Activated T-helper 2 cell treated with anti-CD3 and anti-CD28 coated beads, Interferon-gamma antibody, Interleukin-2, Interleukin-4, amounts not matched to agents 10 μg/mL and 5 μg/mL and 100 μg/mL, durations not matched to agents 14 hours and 24 hours and 36 hours (primary cell): ENCODE measurements at regions not wholly inside any gene's neighbourhood (a gene's known extent, or its start where the extent isn't known, plus 50 kb on each side); places are given as distances from the start of the nearest gene placed in this dataset.
"Not testable (repeated sequence)": the region's sequence is repeated elsewhere in the genome, so short reads cannot be mapped to it uniquely, and the experiment has no call there.

ENCODE experiments used
- DNase-seq: peaks from one replicate; pipeline ENCODE4 v3.0.0; 2021; ENCODE audit warnings: low spot score
- H3K27ac Mint-ChIP-seq: one replicate; pipeline ENCODE4 v1.8.0; 2021; ENCODE audit warnings: mixed read lengths
- H3K27me3 Mint-ChIP-seq: one replicate; pipeline ENCODE4 v1.8.0; 2021; ENCODE audit warnings: low read depth, mixed read lengths
- H3K36me3 Mint-ChIP-seq: one replicate; pipeline ENCODE4 v1.8.0; 2021; ENCODE audit warnings: low read depth, mixed read lengths
- H3K4me1 Mint-ChIP-seq: one replicate; pipeline ENCODE4 v1.8.0; 2021; ENCODE audit warnings: low read depth, mixed read lengths
- H3K4me3 Mint-ChIP-seq: one replicate; pipeline ENCODE4 v1.8.0; 2021; ENCODE audit warnings: low read depth, mild to moderate bottlenecking, moderate library complexity, mixed read lengths
- H3K9me3 Mint-ChIP-seq: one replicate; pipeline ENCODE4 v1.8.0; 2021; ENCODE audit warnings: mixed read lengths
- intact Hi-C: fragments of 100-400 bp; cut with micrococcal nuclease; formaldehyde crosslinking; loops from one replicate; pipeline ENCODE4 v1.15.1; 2023

- Mint-ChIP-seq H3K4me3 (no peak overlapping the region), H3K27me3 (peaks cover 2% of the 10 kb centered on the region), H3K36me3 (no peaks in the 10 kb centered on the region), H3K9me3 (no peaks in the 10 kb centered on the region), H3K27ac (no peak overlapping the region), H3K4me1 (no peaks in the 10 kb centered on the region)
- intact Hi-C loops, result no loop called here
- DNase-seq, result no peak
Measured at GRCh38 chr16:85529489-85530369, 83.4 kb upstream of the GSE1 start.

- H3K27me3 Mint-ChIP-seq, result peaks cover 2% of the 10 kb centered on the region
- no peak overlapping the region for H3K27ac Mint-ChIP-seq
- DNase-seq, result no peak
- H3K4me1 Mint-ChIP-seq, result no peaks in the 10 kb centered on the region
- no peaks in the 10 kb centered on the region for H3K9me3 Mint-ChIP-seq
- intact Hi-C loops, result no loop called here
- H3K36me3 Mint-ChIP-seq, result no peaks in the 10 kb centered on the region
- H3K4me3 Mint-ChIP-seq, result no peak overlapping the region
Measured at GRCh38 chr16:85530370-85530739, 82.8 kb upstream of the GSE1 start.

GRCh38 chr16:85531516-85531915, 81.6 kb upstream of the GSE1 start:
- H3K27me3 Mint-ChIP-seq, result peaks cover 2% of the 10 kb centered on the region
- no peak overlapping the region for H3K27ac Mint-ChIP-seq
- no peak overlapping the region for H3K4me3 Mint-ChIP-seq
- no peaks in the 10 kb centered on the region for H3K9me3 Mint-ChIP-seq
- peaks cover 2% of the 10 kb centered on the region for H3K4me1 Mint-ChIP-seq
- intact Hi-C loops, result no loop called here
- DNase-seq, result no peak
- no peaks in the 10 kb centered on the region for H3K36me3 Mint-ChIP-seq

- H3K9me3 Mint-ChIP-seq, result no peaks in the 10 kb centered on the region
- no peak overlapping the region for H3K27ac Mint-ChIP-seq
- intact Hi-C loops, result no loop called here
- H3K4me3 Mint-ChIP-seq, result no peak overlapping the region
- no peak for DNase-seq
- H3K4me1 Mint-ChIP-seq, result peaks cover 2% of the 10 kb centered on the region
- H3K36me3 Mint-ChIP-seq, result no peaks in the 10 kb centered on the region
- H3K27me3 Mint-ChIP-seq, result peaks cover 2% of the 10 kb centered on the region
Measured at GRCh38 chr16:85532147-85532546, 81.0 kb upstream of the GSE1 start.

GRCh38 chr16:85533593-85533992, 79.5 kb upstream of the GSE1 start:
- H3K4me1 Mint-ChIP-seq, DNase-seq: not testable (repeated sequence)

GRCh38 chr16:85534536-85535351, 78.4 kb upstream of the GSE1 start:
- Mint-ChIP-seq H3K9me3 (peaks cover 2% of the 10 kb centered on the region), H3K27ac (no peak overlapping the region), H3K36me3 (no peaks in the 10 kb centered on the region), H3K4me3 (no peak overlapping the region), H3K27me3 (no peaks in the 10 kb centered on the region), H3K4me1 (peaks cover 2% of the 10 kb centered on the region)
- no peak for DNase-seq
- intact Hi-C loops, result no loop called here

More at GRCh38 chr16:85533593-85533992, 79.5 kb upstream of the GSE1 start:
- H3K27ac Mint-ChIP-seq, H3K4me3 Mint-ChIP-seq, H3K9me3 Mint-ChIP-seq, H3K27me3 Mint-ChIP-seq, intact Hi-C loops, H3K36me3 Mint-ChIP-seq: not testable (repeated sequence)

GRCh38 chr16:85535352-85536072, 77.6 kb upstream of the GSE1 start:
- Mint-ChIP-seq H3K27ac (no peak overlapping the region), H3K9me3 (peaks cover 6% of the 10 kb centered on the region), H3K4me1 (peaks cover 2% of the 10 kb centered on the region), H3K27me3 (no peaks in the 10 kb centered on the region), H3K36me3 (no peaks in the 10 kb centered on the region), H3K4me3 (no peak overlapping the region)
- intact Hi-C loops, result no loop called here
- DNase-seq, result no peak

GRCh38 chr16:85536073-85536410, 77.1 kb upstream of the GSE1 start:
- H3K4me3 Mint-ChIP-seq, result no peak overlapping the region
- no peak for DNase-seq
- H3K9me3 Mint-ChIP-seq, result peaks cover 6% of the 10 kb centered on the region

GRCh38 chr16:85536411-85537330, 76.5 kb upstream of the GSE1 start:
- no peaks in the 10 kb centered on the region for H3K27me3 Mint-ChIP-seq
- intact Hi-C loops, result no loop called here
- peaks cover 2% of the 10 kb centered on the region for H3K4me1 Mint-ChIP-seq
- peaks cover 6% of the 10 kb centered on the region for H3K9me3 Mint-ChIP-seq
- no peak overlapping the region for H3K4me3 Mint-ChIP-seq
- DNase-seq, result no peak
- H3K27ac Mint-ChIP-seq, result no peak overlapping the region
- no peaks in the 10 kb centered on the region for H3K36me3 Mint-ChIP-seq

More at GRCh38 chr16:85536073-85536410, 77.1 kb upstream of the GSE1 start:
- peaks cover 2% of the 10 kb centered on the region for H3K4me1 Mint-ChIP-seq
- H3K36me3 Mint-ChIP-seq, result no peaks in the 10 kb centered on the region
- intact Hi-C loops, result no loop called here
- no peaks in the 10 kb centered on the region for H3K27me3 Mint-ChIP-seq
- H3K27ac Mint-ChIP-seq, result no peak overlapping the region

- H3K27me3 Mint-ChIP-seq, result no peaks in the 10 kb centered on the region
- intact Hi-C loops, result no loop called here
- peaks cover 6% of the 10 kb centered on the region for H3K9me3 Mint-ChIP-seq
- DNase-seq, result no peak
- no peak overlapping the region for H3K4me3 Mint-ChIP-seq
- peaks cover 2% of the 10 kb centered on the region for H3K4me1 Mint-ChIP-seq
- no peaks in the 10 kb centered on the region for H3K36me3 Mint-ChIP-seq
- H3K27ac Mint-ChIP-seq, result no peak overlapping the region
Measured at GRCh38 chr16:85537331-85537788, 75.8 kb upstream of the GSE1 start.

GRCh38 chr16:85537795-85538401, 75.2 kb upstream of the GSE1 start:
- no peaks in the 10 kb centered on the region for H3K27me3 Mint-ChIP-seq
- H3K4me3 Mint-ChIP-seq, result no peak overlapping the region
- H3K4me1 Mint-ChIP-seq, result peaks cover 2% of the 10 kb centered on the region
- H3K36me3 Mint-ChIP-seq, result no peaks in the 10 kb centered on the region
- H3K27ac Mint-ChIP-seq, result no peak overlapping the region
- intact Hi-C loops, result no loop called here
- H3K9me3 Mint-ChIP-seq, result peaks cover 6% of the 10 kb centered on the region
- no peak for DNase-seq

- no peaks in the 10 kb centered on the region for H3K36me3 Mint-ChIP-seq
Measured at GRCh38 chr16:85539084-85539483, 74.0 kb upstream of the GSE1 start.

More at GRCh38 chr16:85539084-85539483, 74.0 kb upstream of the GSE1 start:
- Mint-ChIP-seq H3K27me3 (no peaks in the 10 kb centered on the region), H3K4me3 (no peak overlapping the region), H3K27ac (no peak overlapping the region), H3K9me3 (peaks cover 6% of the 10 kb centered on the region), H3K4me1 (peaks cover 2% of the 10 kb centered on the region)
- DNase-seq, result no peak
- intact Hi-C loops, result no loop called here
